A549 (cell line): ENCODE measurements at regions not wholly inside any gene's neighbourhood (a gene's known extent, or its start where the extent isn't known, plus 50 kb on each side); places are given as distances from the start of the nearest gene placed in this dataset.

Experiments
- ATAC-seq, 2 experiments: fragments of 200-7000 bp in 1 of 2; fragments of >200 bp in 1 of 2; cut with Nextera tagmentation in 1 of 2; cut with Tn5 transposase in 1 of 2; 3 replicates each; pipeline versions ENCODE4 v1.8.0 to v1.9.1; 2018 to 2020; ENCODE audit warnings: mild to moderate bottlenecking in 1 of 2, moderate library complexity in 1 of 2
- CTCF ChIA-PET: fragments of 300-600 bp; sonication (Branson Sonifier 250); formaldehyde crosslinking; extraction: SDS; loops from one replicate; lab custom pipeline; 2021; ENCODE audit warnings: antibody characterized with exemption, inconsistent platforms; lab: Yijun Ruan, JAX
- POLR2A ChIA-PET: fragments of 350-600 bp; formaldehyde crosslinking; extraction: SDS; loops from one replicate; lab custom pipeline; 2021; ENCODE audit warnings: antibody characterized with exemption, inconsistent platforms; lab: Yijun Ruan, JAX
- DNase-seq, 2 experiments: peaks; one replicate each; pipeline versions ENCODE4 v3.0.0 to v3.0.0-alpha.2; 2011 to 2016; ENCODE audit warnings: low read depth in 1 of 2, low spot score in 1 of 2
- FAIRE-seq: peaks from 2 replicates; lab custom pipeline; 2011; peaks lifted over from hg19 to GRCh38; lab: Jason Lieb, UNC
- H3K27ac ChIP-seq, 2 experiments: fragments of >200 bp; sonication (Bioruptor Twin); formaldehyde crosslinking; 3 replicates each; pipeline ENCODE4 v1.5.1; 2016 to 2017
- H3K4me1 ChIP-seq: fragments of >200 bp; sonication (Bioruptor Twin); formaldehyde crosslinking; 3 replicates; pipeline ENCODE4 v1.6.1; 2016
- H3K4me2 ChIP-seq: fragments of >200 bp; sonication (Bioruptor Twin); formaldehyde crosslinking; 3 replicates; pipeline ENCODE4 v1.6.1; 2016
- H3K4me3 ChIP-seq: fragments of >200 bp; sonication (Bioruptor Twin); formaldehyde crosslinking; 3 replicates; pipeline ENCODE4 v1.5.1; 2016
- H3K9me3 ChIP-seq: fragments of >200 bp; sonication (Bioruptor Twin); formaldehyde crosslinking; 3 replicates; pipeline ENCODE4 v1.6.1; 2016
- CBX8 ChIP-seq: fragments of 200-600 bp; sonication (generic); IDR thresholded peaks from 2 replicates; pipeline ENCODE4 v1.6.1; 2016
- CEBPB ChIP-seq, 2 experiments: fragments of >200 bp in 1 of 2; sonication (Bioruptor Twin) in 1 of 2; formaldehyde crosslinking in 1 of 2; IDR thresholded peaks; 2 replicates each; pipeline ENCODE4 v1.6.1; 2012 to 2016
- CTCF ChIP-seq: fragments of >200 bp; sonication (Bioruptor Twin); formaldehyde crosslinking; IDR thresholded peaks from 3 replicates; pipeline ENCODE4 v1.5.1; 2016
- EHF ChIP-seq: fragments of 250-450 bp; sonication (Bioruptor Pico); IDR thresholded peaks from 2 replicates; pipeline ENCODE4 v1.5.0; 2020; ENCODE audit warnings: mild to moderate bottlenecking
- FOXS1 ChIP-seq: fragments of 250-450 bp; sonication (Bioruptor Pico); IDR thresholded peaks from 2 replicates; pipeline ENCODE4 v1.5.0; 2020; ENCODE audit warnings: mild to moderate bottlenecking, moderate library complexity
- HDAC2 ChIP-seq: fragments of 200-600 bp; sonication (generic); IDR thresholded peaks from 2 replicates; pipeline ENCODE4 v1.6.1; 2016
- HOXA7 ChIP-seq: fragments of 250-450 bp; sonication (Bioruptor Pico); IDR thresholded peaks from 2 replicates; pipeline ENCODE4 v1.5.0; 2020; ENCODE audit warnings: mild to moderate bottlenecking, moderate library complexity
- JUN ChIP-seq, 2 experiments: fragments of >200 bp; sonication (Bioruptor Twin); formaldehyde crosslinking; IDR thresholded peaks; 2 replicates in 1 of 2; 3 replicates in 1 of 2; pipeline ENCODE4 v1.6.1; 2016 to 2017
- MAFK ChIP-seq: fragments of 450-650 bp; IDR thresholded peaks from 2 replicates; pipeline ENCODE4 v1.6.1; 2014; ENCODE audit not compliant: partially characterized antibody
- MAZ ChIP-seq: fragments of 150-350 bp; IDR thresholded peaks from 2 replicates; pipeline ENCODE4 v1.6.1; 2014; ENCODE audit warnings: antibody characterized with exemption, low read depth, low read length, borderline replicate concordance
- NPAS2 ChIP-seq: fragments of 250-450 bp; sonication (Bioruptor Pico); IDR thresholded peaks from 2 replicates; pipeline ENCODE4 v1.8.0; 2022; ENCODE audit warnings: mild to moderate bottlenecking, moderate library complexity, borderline replicate concordance
- NR3C1 ChIP-seq: fragments of >200 bp; sonication (Bioruptor Twin); formaldehyde crosslinking; IDR thresholded peaks from 3 replicates; pipeline ENCODE4 v1.6.1; 2017
- PHF8 ChIP-seq: fragments of 200-600 bp; sonication (generic); IDR thresholded peaks from 2 replicates; pipeline ENCODE4 v1.6.1; 2016; ENCODE audit warnings: low read depth, mild to moderate bottlenecking, antibody characterized with exemption, moderate library complexity, borderline replicate concordance
- POLR2A ChIP-seq: IDR thresholded peaks from 2 replicates; pipeline ENCODE4 v1.6.1; 2012; ENCODE audit warnings: mild to moderate bottlenecking, low read length
- RARB ChIP-seq: fragments of 250-450 bp; sonication (Bioruptor Pico); IDR thresholded peaks from 2 replicates; pipeline ENCODE4 v1.8.0; 2021; ENCODE audit warnings: mild to moderate bottlenecking, moderate library complexity
- RCOR1 ChIP-seq: fragments of 150-350 bp; IDR thresholded peaks from 2 replicates; pipeline ENCODE4 v1.6.1; 2014; ENCODE audit warnings: antibody characterized with exemption, low read length, low read depth
- RFX5 ChIP-seq: fragments of 450-650 bp; IDR thresholded peaks from 2 replicates; pipeline ENCODE4 v1.7.1; 2014; ENCODE audit warnings: antibody characterized with exemption, mild to moderate bottlenecking, moderate library complexity
- RNF2 ChIP-seq: fragments of 200-600 bp; sonication (generic); IDR thresholded peaks from 2 replicates; pipeline ENCODE4 v1.6.1; 2016; ENCODE audit warnings: low read depth, mild to moderate bottlenecking, antibody characterized with exemption, moderate library complexity, borderline replicate concordance
- ZC3H11A ChIP-seq: fragments of 450-650 bp; IDR thresholded peaks from 2 replicates; pipeline ENCODE4 v1.6.1; 2014; ENCODE audit warnings: antibody characterized with exemption, mild to moderate bottlenecking
- ZFP36 ChIP-seq: fragments of 450-650 bp; IDR thresholded peaks from 2 replicates; pipeline ENCODE4 v1.6.1; 2014; ENCODE audit warnings: borderline replicate concordance; ENCODE audit not compliant: partially characterized antibody
- WGBS: methylation state at CpG from one replicate; pipeline ENCODE4 v1.1.6; 2017; ENCODE audit errors: missing lambda C conversion rate; 5-methylcytosine and 5-hydroxymethylcytosine counted together
- TF ChIP-seq, protein P1 (sequence below): IDR thresholded peaks from 2 replicates; pipeline ENCODE4 v1.6.1; 2012; ENCODE audit warnings: low read depth, borderline replicate concordance

GRCh38 chr2:217525076-217525475, 477.7 kb downstream of the TNS1 start:
- WGBS, result 40% methylated on average over 5 of the region's 5 CpGs
- ATAC-seq (no peak), DNase-seq (no peak), FAIRE-seq (no peak)
- no peaks in the 10 kb centered on the region for H3K9me3 ChIP-seq
- H3K27ac ChIP-seq, result no peak overlapping the region
- ChIA-PET POLR2A (no interaction called here), CTCF (interaction anchor here (0.6 to 0.9 kb wide), 2 partner anchors 14 to 856 kb away, joined by 3 to 4 read pairs; no protein-coding TSS in a partner anchor)
- H3K4me1 ChIP-seq, result no peaks in the 10 kb centered on the region
- no peak for TF ChIP-seq NPAS2
- TF ChIP-seq CEBPB (IDR thresholded peaks at IDR 0.05), result no peak
- no peak for TF ChIP-seq RCOR1
- TF ChIP-seq PHF8, result no peak
- TF ChIP-seq CTCF, result no peak
- TF ChIP-seq, protein P1, sequence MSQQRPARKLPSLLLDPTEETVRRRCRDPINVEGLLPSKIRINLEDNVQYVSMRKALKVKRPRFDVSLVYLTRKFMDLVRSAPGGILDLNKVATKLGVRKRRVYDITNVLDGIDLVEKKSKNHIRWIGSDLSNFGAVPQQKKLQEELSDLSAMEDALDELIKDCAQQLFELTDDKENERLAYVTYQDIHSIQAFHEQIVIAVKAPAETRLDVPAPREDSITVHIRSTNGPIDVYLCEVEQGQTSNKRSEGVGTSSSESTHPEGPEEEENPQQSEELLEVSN, result no peak
- no peak for TF ChIP-seq MAZ
- TF ChIP-seq NR3C1, result no peak
- TF ChIP-seq RARB (CRISPR knock-in tag), result no peak
- TF ChIP-seq HDAC2, result no peak
- no peak for TF ChIP-seq RNF2
- no peak for TF ChIP-seq CBX8
- H3K4me2 ChIP-seq, result no peak overlapping the region
- H3K4me3 ChIP-seq, result no peak overlapping the region

- TF ChIP-seq ZFP36 (no peak), RNF2 (no peak), ZC3H11A (no peak), CBX8 (no peak)
- Histone ChIP-seq H3K4me3 (no peak overlapping the region), H3K9me3 (no peaks in the 10 kb centered on the region), H3K27ac (no peak overlapping the region), H3K4me1 (no peaks in the 10 kb centered on the region), H3K4me2 (no peak overlapping the region)
- FAIRE-seq, result no peak
- DNase-seq, result no peak
- ATAC-seq, result no peak
- CTCF ChIA-PET, result no interaction called here
- POLR2A ChIA-PET, result no interaction called here
- 55% methylated on average over 7 of the region's 7 CpGs for WGBS
Observed at GRCh38 chr2:217523286-217523685, 479.5 kb downstream of the TNS1 start.

DNA sequence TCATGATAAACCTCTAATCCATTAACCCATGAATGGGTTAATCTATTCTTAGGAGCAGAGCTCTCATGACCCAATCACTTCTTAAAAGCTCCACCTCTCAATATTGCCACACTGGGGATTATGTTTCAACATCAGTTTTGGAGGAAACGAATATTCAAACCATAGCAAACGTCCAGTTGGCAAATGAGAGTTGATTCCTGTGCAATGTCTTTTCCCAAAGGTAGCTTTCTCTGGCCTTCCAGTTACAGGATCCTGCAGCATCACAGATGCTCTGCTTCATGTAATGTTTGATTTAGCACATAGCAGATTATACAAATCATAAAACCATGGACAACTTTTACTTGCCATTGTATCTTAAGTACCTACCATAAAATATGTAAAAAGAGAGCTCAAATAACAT, 481.0 kb downstream of the TNS1 start:
- DNase-seq, result no peak
- TF ChIP-seq EHF (CRISPR knock-in tag) (no peak), HOXA7 (CRISPR knock-in tag) (no peak), JUN (IDR thresholded peaks at IDR 0.05) (no peak), RFX5 (no peak), PHF8 (no peak), FOXS1 (CRISPR knock-in tag) (no peak), POLR2A (no peak), RNF2 (no peak), NPAS2 (no peak), MAFK (no peak)
- H3K27ac ChIP-seq, result no peak overlapping the region
- H3K4me3 ChIP-seq, result no peak overlapping the region
- WGBS, result 13% methylated on average over 2 of the region's 2 CpGs
- no peak for FAIRE-seq
- H3K9me3 ChIP-seq, result no peaks in the 10 kb centered on the region
- H3K4me2 ChIP-seq, result no peak overlapping the region
- CTCF ChIA-PET, result interaction anchor here (1.2 to 1.3 kb wide), 2 partner anchors 11 to 191 kb away, joined by 5 to 6 read pairs; no protein-coding TSS in a partner anchor
- no peaks in the 10 kb centered on the region for H3K4me1 ChIP-seq
- POLR2A ChIA-PET, result no interaction called here
- ATAC-seq, result no peak
